Thyroid gland (tissue), 4 donors: ENCODE measurements at regions not wholly inside any gene's neighbourhood (a gene's known extent, or its start where the extent isn't known, plus 50 kb on each side); places are given as distances from the start of the nearest gene placed in this dataset.

Source experiments
- POLR2A ChIP-seq, 2 donors: fragments of 450-650 bp; IDR thresholded peaks; one replicate each; pipeline ENCODE4 v1.6.1; 2017; ENCODE audit warnings: antibody characterized with exemption in 2 of 2, mild to moderate bottlenecking in 2 of 2, moderate library complexity in 1 of 2
- TF ChIP-seq, protein P1 (sequence below), 6 experiments: fragments of 200-600 bp in 3 of 6; fragments of 450-650 bp in 3 of 6; sonication (generic) in 3 of 6; IDR thresholded peaks; one replicate each; pipeline ENCODE4 v1.5.1; 2016 to 2019; ENCODE audit warnings: antibody characterized with exemption in 6 of 6, mild to moderate bottlenecking in 2 of 6, inconsistent platforms in 1 of 6, moderate library complexity in 1 of 6

DNA sequence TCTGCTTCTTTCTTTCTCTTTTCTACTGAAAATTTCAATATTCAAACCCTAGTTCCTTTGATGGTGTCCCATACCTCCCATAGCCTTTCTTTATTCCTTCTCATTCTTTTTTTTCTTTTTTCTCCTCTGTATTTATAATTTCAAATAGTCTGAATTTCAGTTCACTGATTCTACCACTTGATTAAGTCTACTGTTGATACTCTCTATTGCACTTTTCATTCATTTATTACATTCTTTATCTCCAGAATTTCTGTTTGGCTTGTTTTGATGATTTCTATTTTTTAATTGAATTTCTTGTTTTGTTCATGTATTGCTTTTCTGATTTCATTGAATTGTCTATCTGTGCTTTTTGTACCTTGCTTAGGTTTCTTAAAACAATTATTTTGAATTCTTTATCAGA, 111.9 kb upstream of the VRK2 start:
- no peak for TF ChIP-seq POLR2A (IDR thresholded peaks at IDR 0.05)
- TF ChIP-seq, protein P1, sequence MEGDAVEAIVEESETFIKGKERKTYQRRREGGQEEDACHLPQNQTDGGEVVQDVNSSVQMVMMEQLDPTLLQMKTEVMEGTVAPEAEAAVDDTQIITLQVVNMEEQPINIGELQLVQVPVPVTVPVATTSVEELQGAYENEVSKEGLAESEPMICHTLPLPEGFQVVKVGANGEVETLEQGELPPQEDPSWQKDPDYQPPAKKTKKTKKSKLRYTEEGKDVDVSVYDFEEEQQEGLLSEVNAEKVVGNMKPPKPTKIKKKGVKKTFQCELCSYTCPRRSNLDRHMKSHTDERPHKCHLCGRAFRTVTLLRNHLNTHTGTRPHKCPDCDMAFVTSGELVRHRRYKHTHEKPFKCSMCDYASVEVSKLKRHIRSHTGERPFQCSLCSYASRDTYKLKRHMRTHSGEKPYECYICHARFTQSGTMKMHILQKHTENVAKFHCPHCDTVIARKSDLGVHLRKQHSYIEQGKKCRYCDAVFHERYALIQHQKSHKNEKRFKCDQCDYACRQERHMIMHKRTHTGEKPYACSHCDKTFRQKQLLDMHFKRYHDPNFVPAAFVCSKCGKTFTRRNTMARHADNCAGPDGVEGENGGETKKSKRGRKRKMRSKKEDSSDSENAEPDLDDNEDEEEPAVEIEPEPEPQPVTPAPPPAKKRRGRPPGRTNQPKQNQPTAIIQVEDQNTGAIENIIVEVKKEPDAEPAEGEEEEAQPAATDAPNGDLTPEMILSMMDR (IDR thresholded peaks at IDR 0.05) = no peak
